ENCODE measurements at regions not wholly inside any gene's neighbourhood (a gene's known extent, or its start where the extent isn't known, plus 50 kb on each side); places are given as distances from the start of the nearest gene placed in this dataset.

- no peaks in the 10 kb centered on the region for H3K9me3 ChIP-seq (ENCODE audit: control insufficient read depth in 2 of 2, low read length in 2 of 2)
- H3K4me3 ChIP-seq (ENCODE audit: low read length in 2 of 2) = no peak overlapping the region
- no peak overlapping the region for H3K9ac ChIP-seq (ENCODE audit: low read length in 2 of 2)
- no peaks in the 10 kb centered on the region for H3K36me3 ChIP-seq (ENCODE audit: control insufficient read depth in 2 of 2, insufficient read depth in 2 of 2, low read length in 2 of 2)
- no peaks in the 10 kb centered on the region for H3K27me3 ChIP-seq (ENCODE audit: control insufficient read depth in 1 of 2, insufficient read depth in 2 of 2, low read length in 2 of 2)
- H3K27ac ChIP-seq (ENCODE audit: low read length) = no peak overlapping the region
- H3K4me1 ChIP-seq (ENCODE audit: control insufficient read depth, insufficient read depth, low read length) = peaks cover 4% of the 10 kb centered on the region
These were observed 94.5 kb upstream of the MKLN1 start for GRCh38 chr7:131233193-131233592.

- Histone ChIP-seq H3K27me3 (ENCODE audit: control insufficient read depth in 1 of 2, insufficient read depth in 2 of 2, low read length in 2 of 2) (no peaks in the 10 kb centered on the region), H3K27ac (ENCODE audit: low read length) (no peak overlapping the region), H3K36me3 (ENCODE audit: control insufficient read depth in 2 of 2, insufficient read depth in 2 of 2, low read length in 2 of 2) (no peaks in the 10 kb centered on the region), H3K9ac (ENCODE audit: low read length in 2 of 2) (no peak overlapping the region), H3K4me1 (ENCODE audit: control insufficient read depth, insufficient read depth, low read length) (peaks cover 4% of the 10 kb centered on the region), H3K4me3 (ENCODE audit: low read length in 2 of 2) (no peak overlapping the region), H3K9me3 (ENCODE audit: control insufficient read depth in 2 of 2, low read length in 2 of 2) (no peaks in the 10 kb centered on the region)
These were observed 92.8 kb upstream of the MKLN1 start for GRCh38 chr7:131234719-131235488.

- Histone ChIP-seq H3K27ac (ENCODE audit: low read length) (no peak overlapping the region), H3K9me3 (ENCODE audit: control insufficient read depth in 2 of 2, low read length in 2 of 2) (no peaks in the 10 kb centered on the region), H3K4me1 (ENCODE audit: control insufficient read depth, insufficient read depth, low read length) (peaks cover 4% of the 10 kb centered on the region), H3K4me3 (ENCODE audit: low read length in 2 of 2) (no peak overlapping the region), H3K27me3 (ENCODE audit: control insufficient read depth in 1 of 2, insufficient read depth in 2 of 2, low read length in 2 of 2) (no peaks in the 10 kb centered on the region), H3K36me3 (ENCODE audit: control insufficient read depth in 2 of 2, insufficient read depth in 2 of 2, low read length in 2 of 2) (no peaks in the 10 kb centered on the region), H3K9ac (ENCODE audit: low read length in 2 of 2) (no peak overlapping the region)
These were observed 92.0 kb upstream of the MKLN1 start for GRCh38 chr7:131235489-131236317.

GRCh38 chr7:131236318-131236672, 91.4 kb upstream of the MKLN1 start:
- no peaks in the 10 kb centered on the region for H3K9me3 ChIP-seq (ENCODE audit: control insufficient read depth in 2 of 2, low read length in 2 of 2)
- no peaks in the 10 kb centered on the region for H3K36me3 ChIP-seq (ENCODE audit: control insufficient read depth in 2 of 2, insufficient read depth in 2 of 2, low read length in 2 of 2)
- H3K27ac ChIP-seq (ENCODE audit: low read length) = no peak overlapping the region
- no peak overlapping the region for H3K4me3 ChIP-seq (ENCODE audit: low read length in 2 of 2)
- peaks cover 2% of the 10 kb centered on the region for H3K4me1 ChIP-seq (ENCODE audit: control insufficient read depth, insufficient read depth, low read length)
- no peak overlapping the region for H3K9ac ChIP-seq (ENCODE audit: low read length in 2 of 2)
- H3K27me3 ChIP-seq (ENCODE audit: control insufficient read depth in 1 of 2, insufficient read depth in 2 of 2, low read length in 2 of 2) = no peaks in the 10 kb centered on the region

GRCh38 chr7:131238347-131238931, 89.2 kb upstream of the MKLN1 start:
- no peaks in the 10 kb centered on the region for H3K27me3 ChIP-seq (ENCODE audit: control insufficient read depth in 1 of 2, insufficient read depth in 2 of 2, low read length in 2 of 2)
- H3K36me3 ChIP-seq (ENCODE audit: control insufficient read depth in 2 of 2, insufficient read depth in 2 of 2, low read length in 2 of 2) = no peaks in the 10 kb centered on the region
- H3K9ac ChIP-seq (ENCODE audit: low read length in 2 of 2) = no peak overlapping the region
- H3K9me3 ChIP-seq (ENCODE audit: control insufficient read depth in 2 of 2, low read length in 2 of 2) = no peaks in the 10 kb centered on the region
- H3K4me1 ChIP-seq (ENCODE audit: control insufficient read depth, insufficient read depth, low read length) = no peaks in the 10 kb centered on the region
- no peak overlapping the region for H3K4me3 ChIP-seq (ENCODE audit: low read length in 2 of 2)
- H3K27ac ChIP-seq (ENCODE audit: low read length) = no peak overlapping the region

- Histone ChIP-seq H3K4me1 (ENCODE audit: control insufficient read depth, insufficient read depth, low read length) (no peaks in the 10 kb centered on the region), H3K36me3 (ENCODE audit: control insufficient read depth in 2 of 2, insufficient read depth in 2 of 2, low read length in 2 of 2) (no peaks in the 10 kb centered on the region), H3K4me3 (ENCODE audit: low read length in 2 of 2) (no peak overlapping the region), H3K9ac (ENCODE audit: low read length in 2 of 2) (no peak overlapping the region), H3K27ac (ENCODE audit: low read length) (no peak overlapping the region), H3K27me3 (ENCODE audit: control insufficient read depth in 1 of 2, insufficient read depth in 2 of 2, low read length in 2 of 2) (no peaks in the 10 kb centered on the region), H3K9me3 (ENCODE audit: control insufficient read depth in 2 of 2, low read length in 2 of 2) (no peaks in the 10 kb centered on the region)
These were observed 86.3 kb upstream of the MKLN1 start for GRCh38 chr7:131241386-131241785.

- Histone ChIP-seq H3K4me3 (ENCODE audit: low read length in 2 of 2) (no peak overlapping the region), H3K4me1 (ENCODE audit: control insufficient read depth, insufficient read depth, low read length) (no peaks in the 10 kb centered on the region), H3K9ac (ENCODE audit: low read length in 2 of 2) (no peak overlapping the region), H3K27ac (ENCODE audit: low read length) (no peak overlapping the region), H3K36me3 (ENCODE audit: control insufficient read depth in 2 of 2, insufficient read depth in 2 of 2, low read length in 2 of 2) (no peaks in the 10 kb centered on the region), H3K9me3 (ENCODE audit: control insufficient read depth in 2 of 2, low read length in 2 of 2) (no peaks in the 10 kb centered on the region), H3K27me3 (ENCODE audit: control insufficient read depth in 1 of 2, insufficient read depth in 2 of 2, low read length in 2 of 2) (no peaks in the 10 kb centered on the region)
These were observed 85.5 kb upstream of the MKLN1 start for GRCh38 chr7:131242123-131242650.

- no peaks in the 10 kb centered on the region for H3K36me3 ChIP-seq (ENCODE audit: control insufficient read depth in 2 of 2, insufficient read depth in 2 of 2, low read length in 2 of 2)
- H3K27ac ChIP-seq (ENCODE audit: low read length) = no peak overlapping the region
- no peaks in the 10 kb centered on the region for H3K9me3 ChIP-seq (ENCODE audit: control insufficient read depth in 2 of 2, low read length in 2 of 2)
- no peaks in the 10 kb centered on the region for H3K27me3 ChIP-seq (ENCODE audit: control insufficient read depth in 1 of 2, insufficient read depth in 2 of 2, low read length in 2 of 2)
- no peak overlapping the region for H3K4me3 ChIP-seq (ENCODE audit: low read length in 2 of 2)
- peaks cover 7% of the 10 kb centered on the region for H3K4me1 ChIP-seq (ENCODE audit: control insufficient read depth, insufficient read depth, low read length)
- no peak overlapping the region for H3K9ac ChIP-seq (ENCODE audit: low read length in 2 of 2)
These were observed 83.3 kb upstream of the MKLN1 start for GRCh38 chr7:131244259-131244852.

GRCh38 chr7:131249003-131249402, 78.7 kb upstream of the MKLN1 start:
- H3K27ac ChIP-seq (ENCODE audit: low read length) = no peak overlapping the region
- no peaks in the 10 kb centered on the region for H3K36me3 ChIP-seq (ENCODE audit: control insufficient read depth in 2 of 2, insufficient read depth in 2 of 2, low read length in 2 of 2)

GRCh38 chr7:131249483-131249882, 78.2 kb upstream of the MKLN1 start:
- peaks cover 5 to 11% of the 10 kb centered on the region in 2 donors for H3K9me3 ChIP-seq (ENCODE audit: control insufficient read depth in 2 of 2, low read length in 2 of 2)
- H3K36me3 ChIP-seq (ENCODE audit: control insufficient read depth in 2 of 2, insufficient read depth in 2 of 2, low read length in 2 of 2) = no peaks in the 10 kb centered on the region
- no peaks in the 10 kb centered on the region for H3K27me3 ChIP-seq (ENCODE audit: control insufficient read depth in 1 of 2, insufficient read depth in 2 of 2, low read length in 2 of 2)
- no peak overlapping the region for H3K9ac ChIP-seq (ENCODE audit: low read length in 2 of 2)
- H3K27ac ChIP-seq (ENCODE audit: low read length) = no peak overlapping the region
- peaks cover 7% of the 10 kb centered on the region for H3K4me1 ChIP-seq (ENCODE audit: control insufficient read depth, insufficient read depth, low read length)
- H3K4me3 ChIP-seq (ENCODE audit: low read length in 2 of 2) = no peak overlapping the region

More at GRCh38 chr7:131249003-131249402, 78.7 kb upstream of the MKLN1 start:
- Histone ChIP-seq H3K9me3 (ENCODE audit: control insufficient read depth in 2 of 2, low read length in 2 of 2) (peaks cover 5 to 6% of the 10 kb centered on the region in 2 donors), H3K4me1 (ENCODE audit: control insufficient read depth, insufficient read depth, low read length) (peaks cover 7% of the 10 kb centered on the region), H3K4me3 (ENCODE audit: low read length in 2 of 2) (no peak overlapping the region), H3K9ac (ENCODE audit: low read length in 2 of 2) (no peak overlapping the region), H3K27me3 (ENCODE audit: control insufficient read depth in 1 of 2, insufficient read depth in 2 of 2, low read length in 2 of 2) (no peaks in the 10 kb centered on the region)

Measured in stomach smooth muscle (tissue), 2 donors.